Thymus (tissue), 11 donors: ENCODE measurements at regions not wholly inside any gene's neighbourhood (a gene's known extent, or its start where the extent isn't known, plus 50 kb on each side); places are given as distances from the start of the nearest gene placed in this dataset.

Experiments
- DNase-seq, 9 donors: peaks; one replicate each; pipeline ENCODE4 v3.0.0-alpha.2; 2013; ENCODE audit warnings: low spot score in 9 of 9, low read depth in 6 of 9, missing footprints in 1 of 9
- H3K27ac ChIP-seq, 2 donors: one replicate each; pipeline ENCODE4 v1.5.1; 2013; ENCODE audit warnings: control low read depth in 1 of 2, low read depth in 1 of 2, low read length in 1 of 2, mild to moderate bottlenecking in 1 of 2, moderate library complexity in 1 of 2
- H3K27me3 ChIP-seq, 2 donors: one replicate each; pipeline ENCODE4 v1.5.1; 2013; ENCODE audit warnings: low read length in 1 of 2; ENCODE audit not compliant: control insufficient read depth in 2 of 2, insufficient read depth in 1 of 2
- H3K36me3 ChIP-seq, 2 donors: one replicate each; pipeline ENCODE4 v1.5.1; 2013; ENCODE audit warnings: low read length in 1 of 2, mild to moderate bottlenecking in 1 of 2, moderate library complexity in 1 of 2; ENCODE audit not compliant: control insufficient read depth in 2 of 2, insufficient read depth in 2 of 2
- H3K4me1 ChIP-seq, 2 donors: one replicate each; pipeline ENCODE4 v1.5.1; 2013; ENCODE audit warnings: low read length in 2 of 2; ENCODE audit not compliant: control insufficient read depth in 2 of 2, insufficient read depth in 2 of 2
- H3K4me3 ChIP-seq, 2 donors: one replicate each; pipeline ENCODE4 v1.5.1; 2013; ENCODE audit warnings: low read length in 2 of 2, control low read depth in 1 of 2, mild to moderate bottlenecking in 1 of 2
- H3K9me3 ChIP-seq, 2 donors: one replicate each; pipeline ENCODE4 v1.5.1; 2013; ENCODE audit warnings: low read length in 1 of 2, mild to moderate bottlenecking in 1 of 2; ENCODE audit not compliant: control insufficient read depth in 2 of 2, insufficient read depth in 1 of 2
- WGBS: extraction: QIAGEN DNeasy Blood & Tissue Kit; methylation state at CpG from one replicate; pipeline ENCODE4 v1.1.7; 2013; 5-methylcytosine and 5-hydroxymethylcytosine counted together
- donor health status: healthy.

DNA sequence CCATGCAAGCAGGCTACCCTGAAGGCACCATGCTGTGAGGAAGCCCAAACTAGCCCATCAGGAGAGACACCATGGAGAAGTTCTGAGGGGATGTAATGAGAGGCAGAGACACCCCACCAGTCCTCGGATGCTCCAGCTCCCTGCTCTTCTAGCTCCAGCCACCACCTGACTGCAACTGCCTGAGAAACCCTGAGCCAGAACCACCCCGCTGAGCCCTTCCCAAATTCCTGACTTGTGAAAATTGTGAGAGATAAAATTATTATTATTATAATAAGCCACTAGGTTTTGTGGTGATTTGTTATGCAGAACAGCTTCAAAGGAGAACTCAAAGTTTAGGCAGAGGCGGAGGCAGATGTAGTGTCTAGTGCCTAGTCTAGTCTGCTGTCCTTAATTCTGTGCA is 67.1 kb upstream of the HK2 start:
- no peak overlapping the region for H3K27ac ChIP-seq
- WGBS, result 96% methylated on average over 3 of the region's 3 CpGs
- H3K9me3 ChIP-seq, result no peaks in the 10 kb centered on the region
- H3K4me3 ChIP-seq, result no peak overlapping the region
- no peaks in the 10 kb centered on the region for H3K27me3 ChIP-seq
- H3K36me3 ChIP-seq, result no peaks in the 10 kb centered on the region
- DNase-seq, result no peak
- peaks cover 0 to 9% of the 10 kb centered on the region in 2 donors for H3K4me1 ChIP-seq

DNA sequence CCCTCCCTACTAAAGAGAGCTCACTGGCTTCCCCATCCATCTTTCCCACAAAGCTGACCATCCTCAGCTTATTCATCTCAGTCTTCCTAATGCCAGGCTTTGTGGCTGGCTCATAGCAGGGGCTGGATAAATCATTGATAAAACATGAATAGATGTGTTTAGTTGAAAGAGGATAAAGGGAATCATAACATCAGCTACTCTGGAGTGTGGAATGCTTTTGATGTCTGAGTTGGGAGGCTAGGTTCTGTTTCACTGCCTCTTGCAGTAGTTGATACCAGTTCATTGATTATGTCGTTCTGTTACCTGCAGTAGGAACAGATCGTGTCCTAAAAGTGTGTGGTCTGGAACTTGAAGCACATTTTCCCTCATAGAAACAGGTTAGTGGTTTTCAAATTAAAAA is 66.3 kb upstream of the HK2 start:
- no peaks in the 10 kb centered on the region for H3K9me3 ChIP-seq
- WGBS, result 91% methylated on average over 2 of the region's 2 CpGs
- no peak overlapping the region for H3K27ac ChIP-seq
- H3K4me3 ChIP-seq, result no peak overlapping the region
- H3K4me1 ChIP-seq, result peaks cover 0 to 9% of the 10 kb centered on the region in 2 donors
- H3K27me3 ChIP-seq, result no peaks in the 10 kb centered on the region
- DNase-seq, result no peak
- H3K36me3 ChIP-seq, result no peaks in the 10 kb centered on the region

DNA sequence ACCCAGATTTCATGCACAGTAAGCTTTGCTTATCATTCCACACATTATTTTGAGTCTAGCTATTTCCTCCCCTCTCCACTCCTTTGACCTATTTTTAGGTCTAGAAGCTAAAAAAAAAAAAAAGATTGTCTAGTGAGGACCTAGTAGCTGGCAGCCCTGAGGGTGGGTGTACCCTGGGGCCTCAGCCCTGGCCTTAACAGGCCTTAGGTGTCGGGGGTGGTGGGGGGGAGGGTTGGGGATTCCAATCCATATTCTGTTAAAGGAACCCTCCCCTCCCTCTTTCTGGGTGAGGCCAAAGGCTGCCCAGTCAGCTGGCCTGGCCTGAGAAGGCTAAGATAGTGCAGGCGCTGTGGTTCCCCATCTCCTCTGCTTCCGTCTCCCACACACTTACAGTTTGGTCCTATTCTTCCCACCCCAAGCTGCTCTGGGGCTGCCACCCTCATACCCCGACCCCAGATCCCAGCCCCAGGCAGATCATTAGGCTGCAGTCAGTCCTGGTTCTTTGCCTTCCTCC is 65.5 kb upstream of the HK2 start:
- WGBS, result 84% methylated on average over 4 of the region's 4 CpGs
- no peak overlapping the region for H3K4me3 ChIP-seq
- no peak overlapping the region for H3K27ac ChIP-seq
- H3K4me1 ChIP-seq, result peaks cover 0 to 9% of the 10 kb centered on the region in 2 donors
- no peaks in the 10 kb centered on the region for H3K27me3 ChIP-seq
- no peaks in the 10 kb centered on the region for H3K9me3 ChIP-seq
- no peak for DNase-seq
- H3K36me3 ChIP-seq, result no peaks in the 10 kb centered on the region

DNA sequence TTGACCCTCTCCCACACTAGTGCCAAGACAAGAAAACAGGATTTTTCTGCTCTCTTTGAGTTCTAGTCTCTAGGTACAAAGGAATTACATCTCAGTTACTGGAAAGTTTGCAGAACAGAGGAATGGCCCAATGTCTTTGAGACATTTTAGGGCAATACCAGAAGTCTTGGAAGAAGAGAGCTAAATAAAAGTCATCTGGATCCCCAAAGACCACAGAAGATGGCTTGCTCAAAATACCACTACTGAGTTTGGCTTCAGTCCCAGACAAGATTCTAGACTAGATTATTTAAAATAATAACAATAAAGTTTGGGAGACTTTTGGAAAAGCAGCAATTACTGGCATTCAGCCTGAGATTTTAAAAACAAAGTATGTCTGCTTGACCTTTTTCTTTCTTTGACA is 61.9 kb upstream of the HK2 start:
- peaks cover 0 to under 1% of the 10 kb centered on the region in 2 donors for H3K4me1 ChIP-seq
- DNase-seq, result no peak

DNA sequence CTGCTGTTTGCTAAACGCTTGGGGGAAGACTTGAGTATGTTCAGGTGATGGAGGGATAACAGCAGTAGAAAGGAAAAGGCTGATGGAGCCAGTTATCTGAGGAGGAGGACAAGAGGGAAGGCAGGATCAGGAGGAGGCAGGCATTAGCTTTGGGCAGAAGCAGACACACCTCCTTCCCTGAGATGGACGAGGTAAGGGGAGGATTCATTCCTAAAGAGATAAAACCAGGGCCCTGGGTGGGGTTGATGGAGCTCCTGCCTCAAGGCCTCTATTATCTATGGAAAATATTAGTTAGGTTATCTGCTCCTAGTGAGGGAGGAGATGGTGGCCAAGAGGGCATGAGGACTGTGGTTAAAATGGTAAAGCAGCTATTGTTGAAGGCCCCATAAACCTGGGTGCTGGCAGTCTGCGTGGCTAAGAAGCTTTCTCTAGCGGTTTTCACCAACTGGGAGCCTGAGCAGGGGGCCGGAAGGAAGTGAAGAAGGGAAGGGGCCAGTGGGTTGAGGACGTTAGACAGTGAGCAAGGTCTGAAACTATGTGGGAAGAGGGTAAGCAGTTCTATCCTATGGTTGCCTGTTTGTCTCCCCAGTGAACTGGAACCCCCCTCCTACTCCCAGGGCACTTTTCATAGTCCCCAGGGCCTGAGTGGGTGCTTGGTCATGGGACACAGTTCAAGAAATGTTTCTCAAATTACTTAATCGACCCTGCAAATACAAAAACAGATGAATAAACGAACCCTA is 56.6 kb upstream of the HK2 start:
- 89% methylated on average over 8 of the region's 8 CpGs for WGBS
- DNase-seq, result peak in 4 of 9 donors; percentile 9 to 55 (median 17)
- no peaks in the 10 kb centered on the region for H3K9me3 ChIP-seq
- H3K27ac ChIP-seq, result peak overlapping the region in 1 of 2 donors; percentile 60
- peaks cover 0 to 19% of the 10 kb centered on the region in 2 donors for H3K4me1 ChIP-seq
- H3K36me3 ChIP-seq, result no peaks in the 10 kb centered on the region
- H3K27me3 ChIP-seq, result no peaks in the 10 kb centered on the region
- no peak overlapping the region for H3K4me3 ChIP-seq

More for the DNA sequence above, 61.9 kb upstream of the HK2 start:
- no peaks in the 10 kb centered on the region for H3K36me3 ChIP-seq
- H3K4me3 ChIP-seq, result no peak overlapping the region
- H3K27ac ChIP-seq, result no peak overlapping the region
- no peaks in the 10 kb centered on the region for H3K27me3 ChIP-seq
- no peaks in the 10 kb centered on the region for H3K9me3 ChIP-seq

DNA sequence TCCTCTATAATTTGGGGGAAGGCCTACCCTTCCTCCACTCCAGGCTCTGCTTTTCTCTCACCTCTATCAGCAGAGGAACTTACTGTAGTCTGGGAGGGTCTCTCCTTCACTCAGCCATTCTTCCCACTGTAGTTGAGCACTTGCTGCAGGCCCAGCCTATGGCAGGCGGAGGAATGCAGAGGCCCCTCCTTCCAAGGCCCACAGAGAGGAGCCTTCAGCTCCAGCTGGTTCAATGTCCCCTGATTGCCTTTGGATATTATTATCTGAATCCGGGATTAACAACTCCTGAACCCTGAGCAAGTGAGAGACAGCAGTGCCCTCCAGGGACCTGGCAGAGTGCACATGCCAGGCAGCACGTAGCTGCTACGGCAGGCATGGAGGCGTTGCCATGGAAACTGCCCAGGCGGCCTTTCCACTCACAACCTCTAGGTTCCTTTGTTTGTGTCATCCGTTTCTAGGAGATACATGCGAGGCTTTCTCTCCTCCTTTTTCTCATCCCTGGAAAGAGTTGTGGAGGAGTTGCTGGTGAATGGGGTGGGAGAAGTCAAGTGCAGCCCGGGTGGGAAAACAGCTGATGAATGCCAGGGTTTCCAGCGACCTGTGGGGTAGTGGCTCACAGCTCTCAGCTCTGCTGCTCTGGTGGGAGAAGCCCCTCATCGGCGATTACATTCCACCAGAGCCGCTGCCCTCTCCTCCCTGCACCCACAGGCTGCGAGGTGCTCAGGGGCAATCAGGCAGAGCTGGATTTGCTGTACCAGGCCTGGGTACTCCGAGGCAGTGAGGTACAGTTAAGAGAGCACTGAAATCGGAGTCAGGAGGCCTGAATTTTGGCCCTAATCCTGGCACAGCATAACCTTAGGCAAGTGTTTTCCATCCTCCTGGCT is 55.3 kb upstream of the HK2 start:
- Histone ChIP-seq H3K4me3 (no peak overlapping the region), H3K9me3 (no peaks in the 10 kb centered on the region), H3K27me3 (no peaks in the 10 kb centered on the region), H3K27ac (peak overlapping the region in 1 of 2 donors; percentile 51), H3K4me1 (peaks cover 0 to 19% of the 10 kb centered on the region in 2 donors), H3K36me3 (no peaks in the 10 kb centered on the region)
- WGBS, result 93% methylated on average over 16 of the region's 16 CpGs
- peak in 5 of 9 donors; percentile 35 to 68 (median 43) for DNase-seq

DNA sequence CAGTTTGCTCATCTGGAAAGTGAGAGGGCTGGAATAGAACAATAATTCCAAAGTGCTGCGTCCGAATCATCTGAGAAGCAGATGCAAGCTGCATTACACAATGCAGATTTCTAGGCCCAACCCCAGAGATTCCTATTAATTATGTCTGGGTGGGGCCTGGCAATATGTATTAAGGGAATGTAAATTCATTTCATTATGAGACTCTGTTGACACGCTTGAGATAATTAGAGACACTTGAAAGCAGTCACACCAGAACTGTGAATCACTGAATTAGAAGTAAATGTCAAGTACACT is 54.7 kb upstream of the HK2 start:
- no peaks in the 10 kb centered on the region for H3K36me3 ChIP-seq
- DNase-seq, result no peak
- H3K4me1 ChIP-seq, result peaks cover 0 to 19% of the 10 kb centered on the region in 2 donors
- H3K27me3 ChIP-seq, result no peaks in the 10 kb centered on the region
- H3K9me3 ChIP-seq, result no peaks in the 10 kb centered on the region
- WGBS, result 97% methylated on average over 3 of the region's 3 CpGs
- H3K4me3 ChIP-seq, result no peak overlapping the region
- no peak overlapping the region for H3K27ac ChIP-seq

DNA sequence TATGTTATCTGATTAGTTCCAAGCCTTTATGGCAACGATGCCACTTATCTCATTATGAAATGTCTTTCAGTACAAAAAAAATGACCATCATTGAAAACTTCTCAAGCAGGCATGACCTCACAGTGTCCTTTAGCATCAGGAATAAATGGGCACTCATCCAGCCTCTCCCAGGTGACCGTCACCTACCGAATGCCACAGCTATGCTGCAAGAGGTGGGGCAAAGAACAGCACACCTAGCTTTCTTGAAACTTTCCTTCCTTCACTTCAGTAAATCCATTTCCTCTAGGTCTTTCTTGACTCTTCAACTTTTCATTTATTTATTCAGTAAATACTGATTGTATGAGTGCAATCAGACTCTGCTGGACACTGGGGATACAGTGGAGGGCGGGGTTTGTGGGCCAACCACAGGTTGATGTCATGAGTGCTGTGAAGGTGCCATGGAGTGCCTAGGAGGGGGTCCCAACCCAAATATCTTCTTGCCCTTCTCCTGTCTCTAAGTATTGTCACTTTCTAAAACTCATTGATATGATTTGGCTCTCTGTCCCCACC is 54.3 kb upstream of the HK2 start:
- DNase-seq, result no peak
- Histone ChIP-seq H3K9me3 (no peaks in the 10 kb centered on the region), H3K4me1 (peaks cover 0 to 19% of the 10 kb centered on the region in 2 donors), H3K4me3 (no peak overlapping the region), H3K36me3 (no peaks in the 10 kb centered on the region), H3K27ac (no peak overlapping the region), H3K27me3 (no peaks in the 10 kb centered on the region)
- WGBS, result 72% methylated on average over 4 of the region's 4 CpGs
